ENCODE measurements at regions not wholly inside any gene's neighbourhood (a gene's known extent, or its start where the extent isn't known, plus 50 kb on each side); places are given as distances from the start of the nearest gene placed in this dataset.

- no peak for DNase-seq
- 75 to 84% (median 83%) methylated on average over 2 of the region's 2 CpGs for WGBS, 4 donors
- Histone ChIP-seq H3K27me3 (peaks cover 0 to 4% (median 0%) of the 10 kb centered on the region in 9 donors), H3K9me3 (peaks cover 0 to 5% (median 0%) of the 10 kb centered on the region in 12 donors), H3K36me3 (no peaks in the 10 kb centered on the region), H3K27ac (no peak overlapping the region), H3K4me1 (no peaks in the 10 kb centered on the region), H3K4me3 (no peak overlapping the region)
- no peak for TF ChIP-seq POLR2A (IDR thresholded peaks at IDR 0.05)
- TF ChIP-seq, protein P1, sequence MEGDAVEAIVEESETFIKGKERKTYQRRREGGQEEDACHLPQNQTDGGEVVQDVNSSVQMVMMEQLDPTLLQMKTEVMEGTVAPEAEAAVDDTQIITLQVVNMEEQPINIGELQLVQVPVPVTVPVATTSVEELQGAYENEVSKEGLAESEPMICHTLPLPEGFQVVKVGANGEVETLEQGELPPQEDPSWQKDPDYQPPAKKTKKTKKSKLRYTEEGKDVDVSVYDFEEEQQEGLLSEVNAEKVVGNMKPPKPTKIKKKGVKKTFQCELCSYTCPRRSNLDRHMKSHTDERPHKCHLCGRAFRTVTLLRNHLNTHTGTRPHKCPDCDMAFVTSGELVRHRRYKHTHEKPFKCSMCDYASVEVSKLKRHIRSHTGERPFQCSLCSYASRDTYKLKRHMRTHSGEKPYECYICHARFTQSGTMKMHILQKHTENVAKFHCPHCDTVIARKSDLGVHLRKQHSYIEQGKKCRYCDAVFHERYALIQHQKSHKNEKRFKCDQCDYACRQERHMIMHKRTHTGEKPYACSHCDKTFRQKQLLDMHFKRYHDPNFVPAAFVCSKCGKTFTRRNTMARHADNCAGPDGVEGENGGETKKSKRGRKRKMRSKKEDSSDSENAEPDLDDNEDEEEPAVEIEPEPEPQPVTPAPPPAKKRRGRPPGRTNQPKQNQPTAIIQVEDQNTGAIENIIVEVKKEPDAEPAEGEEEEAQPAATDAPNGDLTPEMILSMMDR (IDR thresholded peaks at IDR 0.05) = no peak
- intact Hi-C loops (cut with DNase I) = no loop called here
- ATAC-seq = no peak
Observed at GRCh38 chr7:68491523-68492358, 1106.5 kb upstream of the AUTS2 start.

DNA sequence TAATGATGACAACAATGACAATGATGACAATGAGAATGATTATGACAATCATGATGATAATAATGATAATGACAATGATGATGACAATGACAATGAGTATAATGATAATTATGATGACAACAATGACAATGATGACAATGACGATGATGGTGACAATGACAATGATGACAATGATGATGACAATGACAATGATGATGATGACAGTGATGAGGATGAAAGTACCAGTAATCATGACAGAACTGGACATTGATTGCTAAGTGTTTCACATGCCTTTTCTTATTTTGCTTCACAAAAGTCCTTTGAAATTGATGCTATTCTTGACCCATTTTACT lies 1106.0 kb upstream of the AUTS2 start:
- 83 to 96% (median 89%) methylated on average over 1 of the region's 1 CpG for WGBS, 4 donors
- no peaks in the 10 kb centered on the region for H3K4me1 ChIP-seq
- DNase-seq (no peak), ATAC-seq (no peak)
- peaks cover 0 to 5% (median 0%) of the 10 kb centered on the region in 12 donors for H3K9me3 ChIP-seq
- TF ChIP-seq, protein P1 (IDR thresholded peaks at IDR 0.05) = no peak
- no peak for TF ChIP-seq POLR2A (IDR thresholded peaks at IDR 0.05)
- H3K4me3 ChIP-seq = no peak overlapping the region
- no peak overlapping the region for H3K27ac ChIP-seq
- intact Hi-C loops (cut with DNase I) = no loop called here
- no peaks in the 10 kb centered on the region for H3K36me3 ChIP-seq
- H3K27me3 ChIP-seq = peaks cover 0 to 3% (median 0%) of the 10 kb centered on the region in 9 donors

GRCh38 chr7:68503400-68503799 lies 1094.9 kb upstream of the AUTS2 start:
- 70 to 84% (median 74%) methylated on average over 3 of the region's 3 CpGs for WGBS, 4 donors
- intact Hi-C loops (cut with DNase I) = no loop called here

GRCh38 chr7:68504716-68505115 lies 1093.6 kb upstream of the AUTS2 start:
- Histone ChIP-seq H3K4me3 (no peak overlapping the region), H3K4me1 (no peaks in the 10 kb centered on the region), H3K27me3 (peaks cover 0 to 4% (median 0%) of the 10 kb centered on the region in 9 donors), H3K9me3 (peaks cover 0 to 14% (median 0%) of the 10 kb centered on the region in 12 donors), H3K36me3 (no peaks in the 10 kb centered on the region), H3K27ac (no peak overlapping the region)
- WGBS, 4 donors = 38 to 57% (median 52%) methylated on average over 1 of the region's 1 CpG
- DNase-seq (no peak), ATAC-seq (no peak)
- intact Hi-C loops (cut with DNase I) = no loop called here
- no peak for TF ChIP-seq POLR2A (IDR thresholded peaks at IDR 0.05)
- TF ChIP-seq, protein P1 (IDR thresholded peaks at IDR 0.05) = no peak

More at GRCh38 chr7:68503400-68503799, 1094.9 kb upstream of the AUTS2 start:
- Histone ChIP-seq H3K4me1 (no peaks in the 10 kb centered on the region), H3K9me3 (peaks cover 0 to 3% (median 0%) of the 10 kb centered on the region in 12 donors), H3K4me3 (no peak overlapping the region), H3K27me3 (peaks cover 0 to 4% (median 0%) of the 10 kb centered on the region in 9 donors), H3K36me3 (no peaks in the 10 kb centered on the region), H3K27ac (no peak overlapping the region)
- TF ChIP-seq POLR2A (IDR thresholded peaks at IDR 0.05) = no peak
- TF ChIP-seq, protein P1 (IDR thresholded peaks at IDR 0.05) = no peak
- ATAC-seq (no peak), DNase-seq (no peak)
